Natural killer cell (primary cell): ENCODE measurements at regions not wholly inside any gene's neighbourhood (a gene's known extent, or its start where the extent isn't known, plus 50 kb on each side); places are given as distances from the start of the nearest gene placed in this dataset.

ENCODE experiments used
- ATAC-seq, 3 donors: fragments of 150-1000 bp in 2 of 3; fragments of 200-7000 bp in 1 of 3; cut with Tn5 transposase; 1 replicate in 1 of 3; 2 replicates in 2 of 3; pipeline ENCODE4 v1.10.0; 2021; ENCODE audit warnings: mild to moderate bottlenecking in 2 of 3, moderate library complexity in 2 of 3
- DNase-seq, 2 donors: peaks; one replicate each; pipeline versions ENCODE4 v3.0.0 to v3.0.0-alpha.2; 2013 to 2021; ENCODE audit warnings: mixed read lengths in 1 of 2
- H3K27ac ChIP-seq: one replicate; pipeline ENCODE4 v1.5.1; 2013; ENCODE audit warnings: mild to moderate bottlenecking, low read length
- H3K27me3 ChIP-seq: one replicate; pipeline ENCODE4 v1.6.1; 2013; ENCODE audit warnings: low read length; ENCODE audit not compliant: control insufficient read depth, insufficient read depth
- H3K36me3 ChIP-seq: one replicate; pipeline ENCODE4 v1.6.1; 2013; ENCODE audit warnings: low read length; ENCODE audit not compliant: control insufficient read depth, insufficient read depth
- H3K4me1 ChIP-seq: one replicate; pipeline ENCODE4 v1.6.1; 2013; ENCODE audit warnings: low read length; ENCODE audit not compliant: control insufficient read depth, insufficient read depth
- H3K4me3 ChIP-seq: one replicate; pipeline ENCODE4 v1.5.1; 2013; ENCODE audit warnings: low read length
- H3K9me3 ChIP-seq: one replicate; pipeline ENCODE4 v1.6.1; 2013; ENCODE audit warnings: low read length; ENCODE audit not compliant: control insufficient read depth, insufficient read depth
- H3K27ac Mint-ChIP-seq, 2 donors: one replicate each; pipeline ENCODE4 v1.8.0; 2022; ENCODE audit warnings: mild to moderate bottlenecking in 2 of 2, mixed read lengths in 2 of 2, moderate library complexity in 1 of 2
- H3K27me3 Mint-ChIP-seq, 2 donors: one replicate each; pipeline ENCODE4 v1.8.0; 2022; ENCODE audit warnings: low read depth in 2 of 2, mixed read lengths in 2 of 2
- H3K36me3 Mint-ChIP-seq: one replicate; pipeline ENCODE4 v1.8.0; 2022; ENCODE audit warnings: mixed read lengths
- H3K4me1 Mint-ChIP-seq, 2 donors: one replicate each; pipeline ENCODE4 v1.8.0; 2022; ENCODE audit warnings: mixed read lengths in 2 of 2
- H3K4me3 Mint-ChIP-seq: one replicate; pipeline ENCODE4 v1.8.0; 2022; ENCODE audit warnings: mild to moderate bottlenecking, moderate library complexity, mixed read lengths
- H3K9me3 Mint-ChIP-seq, 2 donors: one replicate each; pipeline ENCODE4 v1.8.0; 2022; ENCODE audit warnings: mixed read lengths in 2 of 2
- CTCF ChIP-seq: fragments of 200-600 bp; IDR thresholded peaks from one replicate; pipeline ENCODE4 v1.8.0; 2022; ENCODE audit warnings: antibody characterized with exemption
- WGBS: methylation state at CpG from one replicate; pipeline ENCODE4 v1.1.7; 2013; ENCODE audit warnings: missing lambda C conversion rate; ENCODE audit not compliant: insufficient coverage; 5-methylcytosine and 5-hydroxymethylcytosine counted together
- intact Hi-C: fragments of 100-400 bp; cut with micrococcal nuclease; formaldehyde crosslinking; loops from one replicate; pipeline ENCODE4 v1.14.2; 2022

GRCh38 chr2:219861307-219861706, 233.9 kb downstream of the SLC4A3 start:
- Histone ChIP-seq H3K4me1 (no peaks in the 10 kb centered on the region), H3K4me3 (no peak overlapping the region), H3K27ac (no peak overlapping the region), H3K27me3 (no peaks in the 10 kb centered on the region), H3K9me3 (no peaks in the 10 kb centered on the region), H3K36me3 (no peaks in the 10 kb centered on the region)
- no peak overlapping the region for H3K27ac Mint-ChIP-seq
- H3K36me3 Mint-ChIP-seq, result no peaks in the 10 kb centered on the region
- WGBS, result 92% methylated on average over 3 of the region's 3 CpGs
- intact Hi-C loops, result no loop called here
- H3K27me3 Mint-ChIP-seq, result peaks cover 0 to 3% of the 10 kb centered on the region in 2 donors
- H3K9me3 Mint-ChIP-seq, result peaks cover 0 to 3% of the 10 kb centered on the region in 2 donors
- no peak for DNase-seq
- no peaks in the 10 kb centered on the region for H3K4me1 Mint-ChIP-seq
- no peak for ATAC-seq
- no peak overlapping the region for H3K4me3 Mint-ChIP-seq
- TF ChIP-seq CTCF, result no peak

GRCh38 chr2:219864154-219864553, 236.7 kb downstream of the SLC4A3 start:
- no peak overlapping the region for H3K27ac Mint-ChIP-seq
- H3K27ac ChIP-seq, result no peak overlapping the region
- H3K36me3 Mint-ChIP-seq, result no peaks in the 10 kb centered on the region
- H3K9me3 Mint-ChIP-seq, result peaks cover 0 to 3% of the 10 kb centered on the region in 2 donors
- H3K4me1 Mint-ChIP-seq, result no peaks in the 10 kb centered on the region
- H3K27me3 Mint-ChIP-seq, result peaks cover 0 to 3% of the 10 kb centered on the region in 2 donors
- DNase-seq, result no peak
- intact Hi-C loops, result no loop called here
- WGBS, result 35% methylated on average over 2 of the region's 2 CpGs
- ATAC-seq, result no peak
- no peaks in the 10 kb centered on the region for H3K9me3 ChIP-seq
- no peaks in the 10 kb centered on the region for H3K27me3 ChIP-seq
- no peak overlapping the region for H3K4me3 ChIP-seq
- no peaks in the 10 kb centered on the region for H3K36me3 ChIP-seq
- TF ChIP-seq CTCF, result no peak
- H3K4me1 ChIP-seq, result no peaks in the 10 kb centered on the region
- H3K4me3 Mint-ChIP-seq, result no peak overlapping the region

- H3K36me3 ChIP-seq, result no peaks in the 10 kb centered on the region
- Mint-ChIP-seq H3K27ac (no peak overlapping the region), H3K4me1 (no peaks in the 10 kb centered on the region), H3K4me3 (no peak overlapping the region), H3K36me3 (no peaks in the 10 kb centered on the region), H3K27me3 (peaks cover 0 to 3% of the 10 kb centered on the region in 2 donors), H3K9me3 (peaks cover 0 to 3% of the 10 kb centered on the region in 2 donors)
- ATAC-seq, result no peak
- intact Hi-C loops, result no loop called here
- H3K27me3 ChIP-seq, result no peaks in the 10 kb centered on the region
- H3K4me1 ChIP-seq, result no peaks in the 10 kb centered on the region
- TF ChIP-seq CTCF, result no peak
- WGBS, result 100% methylated on average over 1 of the region's 2 CpGs
- no peak overlapping the region for H3K27ac ChIP-seq
- DNase-seq, result no peak
- H3K4me3 ChIP-seq, result no peak overlapping the region
- no peaks in the 10 kb centered on the region for H3K9me3 ChIP-seq
These were observed 241.2 kb downstream of the SLC4A3 start for GRCh38 chr2:219868635-219869034.

- no peak for TF ChIP-seq CTCF
- H3K4me1 Mint-ChIP-seq, result no peaks in the 10 kb centered on the region
- no peaks in the 10 kb centered on the region for H3K9me3 ChIP-seq
- H3K27ac Mint-ChIP-seq, result no peak overlapping the region
- H3K27me3 Mint-ChIP-seq, result peaks cover 0 to 3% of the 10 kb centered on the region in 2 donors
- H3K9me3 Mint-ChIP-seq, result peaks cover 0 to 3% of the 10 kb centered on the region in 2 donors
- DNase-seq (no peak), ATAC-seq (no peak)
- intact Hi-C loops, result no loop called here
- H3K4me3 Mint-ChIP-seq, result no peak overlapping the region
- H3K4me3 ChIP-seq, result no peak overlapping the region
- H3K36me3 Mint-ChIP-seq, result no peaks in the 10 kb centered on the region
- WGBS, result 91% methylated on average over 3 of the region's 3 CpGs
- no peak overlapping the region for H3K27ac ChIP-seq
- no peaks in the 10 kb centered on the region for H3K4me1 ChIP-seq
- no peaks in the 10 kb centered on the region for H3K36me3 ChIP-seq
- no peaks in the 10 kb centered on the region for H3K27me3 ChIP-seq
These were observed 242.6 kb downstream of the SLC4A3 start for GRCh38 chr2:219870041-219870440.
